ENCODE measurements at regions not wholly inside any gene's neighbourhood (a gene's known extent, or its start where the extent isn't known, plus 50 kb on each side); places are given as distances from the start of the nearest gene placed in this dataset.

- TF ChIP-seq CTCF (IDR thresholded peaks at IDR 0.05) (peak; percentile 42 to 80 (median 80)), POLR2A (IDR thresholded peaks at IDR 0.05) (no peak)
Measured at GRCh38 chr20:22684072-22684762, 99.8 kb upstream of the FOXA2 start.

Data from sigmoid colon (tissue), 3 donors.